ENCODE measurements at regions not wholly inside any gene's neighbourhood (a gene's known extent, or its start where the extent isn't known, plus 50 kb on each side); places are given as distances from the start of the nearest gene placed in this dataset.

DNA sequence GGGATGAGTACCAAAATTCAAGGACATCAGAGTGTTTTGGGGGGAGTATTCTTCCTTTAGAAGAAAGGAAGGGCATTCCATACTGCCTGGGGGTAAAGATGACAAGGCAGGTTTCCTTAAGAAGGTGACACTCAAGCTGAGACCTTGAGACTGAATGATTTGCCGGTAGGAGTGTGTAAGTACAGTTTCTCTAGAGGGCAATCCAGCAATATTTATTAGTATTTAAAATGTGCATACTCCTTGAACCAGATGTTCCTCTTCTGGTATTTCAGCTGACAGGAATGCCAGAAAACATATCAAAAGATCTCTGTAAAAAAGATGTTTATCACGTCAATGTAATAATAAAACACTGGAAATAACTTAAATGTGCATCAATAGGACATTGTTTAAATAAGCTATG, 106.4 kb upstream of the TMCC3 start:
- FAIRE-seq (no peak), DNase-seq (ENCODE audit: low spot score) (no peak)

DNA sequence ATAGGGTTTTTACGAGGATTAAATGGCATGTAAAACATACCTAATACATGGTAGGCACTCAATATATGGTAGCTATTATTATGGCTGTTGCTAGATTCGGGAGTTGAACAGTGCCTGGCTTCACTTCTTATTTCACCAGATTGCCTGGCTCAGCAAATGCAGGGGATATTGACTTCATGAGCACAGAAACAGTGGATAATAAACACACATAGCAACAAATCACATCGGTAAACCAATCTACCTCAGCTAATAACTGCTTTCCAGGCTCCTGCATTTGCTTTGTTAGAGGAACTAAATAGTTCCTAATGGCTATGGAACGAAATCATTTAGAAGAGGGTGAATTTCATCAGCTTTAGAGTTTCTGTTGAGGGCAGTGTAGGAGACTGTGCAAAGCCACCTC, 105.2 kb upstream of the TMCC3 start:
- DNase-seq (ENCODE audit: low spot score) (no peak), FAIRE-seq (no peak)

DNA sequence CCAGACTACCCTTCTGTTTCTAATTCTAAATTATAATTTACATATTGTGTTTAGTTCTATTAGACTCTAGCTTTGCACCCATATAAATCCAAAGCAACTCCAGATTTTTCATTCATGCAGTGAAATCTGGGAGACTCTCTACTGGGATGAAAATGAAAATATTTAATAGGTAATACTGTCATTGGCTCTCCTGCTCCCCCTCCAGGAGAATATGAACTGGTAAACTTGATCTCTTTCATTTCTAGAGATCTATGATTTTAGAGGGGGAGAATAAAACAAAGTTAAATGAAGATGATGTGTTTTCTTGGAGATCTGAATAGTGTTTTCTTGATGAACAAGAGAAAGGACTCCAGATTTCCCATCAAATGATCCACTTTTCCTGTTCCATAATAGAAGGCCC, 104.3 kb upstream of the TMCC3 start:
- FAIRE-seq (no peak), DNase-seq (ENCODE audit: low spot score) (no peak)

DNA sequence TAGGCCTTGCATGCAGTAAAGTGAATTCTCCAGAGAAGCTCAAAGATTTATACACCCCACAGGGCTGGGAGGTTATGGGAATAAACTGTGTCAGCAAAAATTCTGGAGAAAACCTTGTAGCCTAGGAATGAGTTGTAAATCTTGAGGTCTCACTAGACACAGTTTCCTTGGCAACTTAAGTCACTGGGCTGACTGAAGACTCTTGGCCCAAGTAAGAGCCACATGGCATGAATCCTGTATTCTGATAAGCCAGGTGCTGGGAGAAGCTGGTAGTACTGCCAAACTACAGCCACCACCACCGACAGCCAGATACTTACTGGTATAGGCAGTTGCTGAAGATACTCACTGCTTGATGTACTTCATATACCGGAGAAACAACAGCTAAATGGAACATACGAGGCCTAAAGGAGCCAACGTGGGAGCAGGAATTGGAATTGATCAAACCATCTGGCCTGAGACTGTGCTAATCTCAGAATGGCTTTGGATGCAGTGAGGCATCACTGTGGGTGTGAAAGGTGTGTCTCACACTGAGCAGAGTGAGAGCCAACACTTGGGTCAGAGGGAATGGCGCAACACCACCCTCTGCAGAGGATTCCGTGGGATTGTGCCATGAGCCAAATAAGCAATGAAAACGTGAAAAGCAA, 102.8 kb upstream of the TMCC3 start:
- FAIRE-seq (no peak), DNase-seq (ENCODE audit: low spot score) (no peak)

DNA sequence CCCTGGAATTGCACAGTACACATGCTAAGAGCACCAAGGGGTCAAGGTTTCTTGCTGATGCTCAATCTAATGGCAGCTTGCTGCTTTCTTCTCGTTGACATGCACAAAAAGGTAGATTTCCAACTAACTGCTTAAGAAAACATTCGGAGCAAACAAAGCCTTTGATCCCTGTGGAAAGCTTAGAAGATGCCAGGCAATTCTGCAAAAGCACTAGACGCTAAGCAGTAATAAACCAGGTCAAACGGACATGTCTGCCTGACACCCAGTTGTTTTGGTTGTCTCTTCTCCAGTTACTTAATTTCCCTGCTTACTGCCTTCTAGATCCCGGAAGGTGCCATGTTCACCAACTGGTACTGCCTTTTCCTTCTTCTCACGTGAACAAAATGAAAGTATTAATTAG, 100.5 kb upstream of the TMCC3 start:
- FAIRE-seq (no peak), DNase-seq (ENCODE audit: low spot score) (no peak)

DNA sequence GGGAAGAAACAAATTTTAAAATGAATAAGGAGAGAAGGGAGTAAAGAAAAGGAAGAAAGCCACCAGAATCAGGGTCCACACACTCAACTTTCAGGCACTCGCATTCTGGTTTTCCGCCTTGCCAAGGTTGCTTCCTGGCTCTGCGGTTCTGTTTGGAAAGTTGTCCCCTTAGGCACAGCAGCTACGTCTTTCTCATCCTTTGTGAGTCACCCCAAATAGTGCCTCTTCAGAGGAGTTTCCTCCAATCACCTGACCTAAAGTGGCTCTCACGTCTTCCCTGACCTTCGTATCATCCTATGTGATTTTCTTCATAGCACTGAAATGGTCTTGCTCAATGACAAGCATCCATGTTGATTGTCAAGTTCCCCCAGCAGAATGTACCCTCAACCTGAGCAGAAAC, 99.5 kb upstream of the TMCC3 start:
- DNase-seq (ENCODE audit: low spot score), result no peak
- FAIRE-seq, result no peak

DNA sequence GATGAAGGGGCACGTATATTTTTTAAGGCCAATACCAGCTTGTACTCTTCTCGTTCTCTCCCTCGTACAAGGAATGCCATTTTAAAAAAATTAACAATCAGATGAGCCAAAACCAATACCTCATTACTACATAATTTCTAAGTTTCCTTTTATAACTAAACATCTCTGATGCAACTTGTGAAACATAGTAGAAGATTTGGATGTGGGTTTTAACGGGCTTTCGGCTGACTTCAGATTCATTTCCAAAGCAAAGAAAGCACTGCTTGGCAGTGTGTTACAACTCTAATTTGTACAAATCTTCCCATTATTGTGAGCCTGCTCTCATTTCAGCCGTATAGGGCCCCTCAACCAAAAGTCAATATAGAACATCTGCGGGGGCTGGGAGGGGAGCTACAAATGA, 99.1 kb upstream of the TMCC3 start:
- no peak for DNase-seq (ENCODE audit: low spot score)
- FAIRE-seq, result no peak

DNA sequence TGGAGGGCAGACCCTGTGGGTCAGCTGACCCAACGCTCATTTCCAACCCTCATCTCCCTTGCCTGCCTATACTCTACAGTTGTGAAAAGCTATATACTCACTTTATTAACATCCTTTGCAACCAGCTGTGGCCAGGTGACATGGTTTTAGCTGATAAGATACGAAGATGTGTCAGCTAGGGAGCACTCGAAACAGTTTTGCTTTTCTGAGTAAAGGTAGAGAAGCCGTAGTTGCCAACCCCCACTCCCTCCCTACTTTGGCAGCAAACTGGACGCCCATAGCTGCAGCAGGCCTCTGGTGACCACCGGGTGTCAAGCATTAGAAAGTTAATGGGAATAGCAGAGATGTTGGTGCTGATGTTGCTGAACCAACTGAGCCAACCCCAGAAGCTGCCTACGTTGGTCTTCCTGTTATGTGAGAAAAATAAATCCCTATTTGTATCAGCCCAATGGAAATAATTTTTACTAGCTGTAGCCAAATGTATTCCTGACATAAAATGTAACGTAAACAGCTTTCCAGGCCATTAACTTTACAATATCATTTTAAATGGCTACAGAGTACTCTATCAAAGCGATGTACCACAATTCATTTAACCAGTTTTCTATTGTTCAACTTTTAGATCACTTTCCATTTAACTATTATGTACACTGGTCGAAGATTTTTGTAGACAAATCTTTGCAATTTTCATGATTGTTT, 98.5 kb upstream of the TMCC3 start:
- FAIRE-seq, result no peak
- DNase-seq (ENCODE audit: low spot score), result no peak

DNA sequence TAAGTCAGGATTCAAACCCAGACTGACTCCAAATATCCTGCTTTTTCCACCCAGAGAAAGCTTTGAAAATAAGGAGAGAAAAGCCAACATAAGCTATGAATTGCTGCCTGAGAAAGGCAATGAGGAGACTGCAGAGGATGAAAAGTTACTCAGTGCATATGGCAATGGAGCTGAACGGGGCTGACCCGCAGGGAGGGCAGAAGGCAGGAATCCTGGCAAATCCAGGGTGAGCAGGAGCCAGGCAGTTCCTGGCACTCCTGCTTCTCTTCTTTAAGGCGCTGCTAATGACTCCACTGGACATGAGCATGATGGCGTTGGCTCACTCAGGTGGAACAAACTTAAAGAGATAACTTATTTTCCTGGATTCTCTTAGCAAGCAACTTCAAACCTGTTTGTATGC, 95.2 kb upstream of the TMCC3 start:
- no peak for FAIRE-seq
- DNase-seq (ENCODE audit: low spot score), result no peak

DNA sequence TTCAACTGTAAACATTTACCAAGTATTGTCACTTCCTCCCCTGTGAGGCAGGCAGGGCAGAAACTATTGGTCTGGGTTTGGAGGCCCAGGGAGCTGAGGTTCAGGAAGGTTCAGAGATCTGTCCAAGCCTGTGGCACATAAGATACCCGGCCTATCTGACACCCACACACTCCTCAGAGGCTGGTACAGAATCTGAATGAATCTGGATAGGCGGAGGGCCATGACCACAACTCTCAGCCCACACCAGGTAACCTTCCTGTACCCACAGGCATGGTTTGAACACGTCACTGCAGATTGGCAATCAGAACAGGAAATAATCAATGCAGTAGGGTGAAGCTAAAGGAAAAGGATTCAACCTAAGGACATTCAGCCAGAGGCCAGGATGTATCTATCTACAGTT, 92.8 kb upstream of the TMCC3 start:
- no peak for DNase-seq (ENCODE audit: low spot score)
- FAIRE-seq, result no peak

DNA sequence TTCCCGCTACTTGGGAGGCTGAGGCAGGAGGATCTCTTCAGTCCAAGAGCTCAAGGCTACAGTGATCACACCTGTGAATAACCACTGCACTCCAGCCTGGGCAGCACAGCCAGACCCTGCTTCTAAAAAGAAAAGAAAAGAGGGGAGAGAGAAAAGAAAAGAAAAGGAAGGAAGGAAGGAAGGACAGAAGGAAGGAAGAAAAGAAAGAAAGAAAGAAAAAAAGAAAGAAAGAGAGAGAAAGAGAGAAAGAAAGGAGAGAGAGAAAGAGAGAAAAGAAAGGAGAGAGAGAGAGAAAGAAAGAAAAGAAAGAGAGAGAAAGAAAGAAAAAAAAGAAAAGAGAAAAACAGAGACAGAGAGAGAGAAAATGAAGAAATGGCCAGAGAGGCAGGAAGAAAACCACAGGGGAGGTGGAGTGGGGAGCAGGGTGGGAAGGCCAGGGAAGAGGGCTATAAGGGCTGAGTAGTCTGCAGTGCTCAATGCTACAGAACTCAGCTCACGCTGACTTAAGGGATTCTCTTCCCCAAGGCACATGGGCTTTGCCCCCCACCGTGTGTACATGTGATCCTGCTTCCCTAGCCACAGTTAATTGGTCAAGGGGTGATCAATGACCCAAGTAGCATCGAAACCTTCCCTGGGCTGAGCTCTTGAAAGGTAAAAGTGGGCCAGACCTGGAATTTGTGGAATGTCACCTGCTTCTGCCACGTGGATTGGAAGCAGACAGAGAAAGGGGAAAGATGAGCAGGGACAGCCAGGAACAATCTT, 90.4 kb upstream of the TMCC3 start:
- FAIRE-seq (no peak), DNase-seq (ENCODE audit: low spot score) (no peak)

DNA sequence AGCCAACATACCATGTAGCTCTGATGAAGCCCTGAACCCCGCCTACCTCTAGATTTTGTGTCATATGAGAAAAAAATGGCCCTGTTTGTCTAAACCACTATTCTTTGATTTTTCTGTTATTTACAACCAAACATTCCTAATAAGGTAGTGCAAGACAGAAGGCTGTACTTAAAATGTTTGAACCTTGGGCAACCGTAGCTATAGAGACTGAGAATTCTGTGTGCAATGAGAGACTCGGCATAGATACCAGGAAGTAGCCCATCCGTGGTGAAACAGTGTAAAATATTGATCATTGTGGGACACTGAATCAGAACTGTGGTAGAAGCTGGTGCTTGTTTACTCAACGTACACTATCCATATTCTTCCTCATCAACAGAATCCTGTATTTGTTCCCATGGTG, 86.5 kb upstream of the TMCC3 start:
- no peak for FAIRE-seq
- no peak for DNase-seq (ENCODE audit: low spot score)

DNA sequence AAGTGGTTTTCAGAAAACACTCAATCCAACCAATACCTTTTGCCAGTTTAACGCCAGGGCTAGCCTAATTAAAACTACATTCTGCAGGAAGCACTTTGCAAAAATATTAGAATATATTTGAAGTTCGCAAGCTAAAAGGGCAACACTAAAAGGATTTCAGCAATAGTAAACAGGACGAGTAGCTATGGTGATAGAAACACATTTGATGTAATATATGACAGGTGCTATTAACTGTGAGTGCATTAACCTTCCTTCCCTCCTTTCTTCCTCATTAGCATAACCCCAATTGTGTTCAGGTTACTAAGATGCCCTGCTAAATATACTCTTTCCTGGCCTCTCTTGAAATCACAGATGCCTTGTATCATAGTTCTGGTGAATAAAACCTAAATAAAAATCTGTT, 85.6 kb upstream of the TMCC3 start:
- no peak for FAIRE-seq
- no peak for DNase-seq (ENCODE audit: low spot score)

DNA sequence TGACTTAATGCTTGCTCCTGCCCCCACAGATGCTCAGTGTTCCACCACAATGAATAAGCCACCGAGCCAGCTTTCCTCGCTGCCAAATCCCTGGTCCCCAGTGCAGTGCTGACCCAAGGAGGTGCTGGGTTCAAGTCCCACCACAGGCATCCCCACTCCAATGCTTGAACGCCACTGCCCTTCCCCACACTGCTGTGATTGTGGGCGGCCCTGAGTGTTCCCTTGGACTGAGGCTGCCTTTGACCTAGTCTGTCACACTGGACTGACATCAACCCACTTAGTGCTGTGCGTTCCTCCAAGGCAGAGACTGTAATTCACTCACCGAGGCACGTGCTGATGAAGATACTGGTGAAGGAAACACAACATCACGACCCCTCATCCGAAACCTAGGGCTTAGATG, 83.4 kb upstream of the TMCC3 start:
- FAIRE-seq (no peak), DNase-seq (ENCODE audit: low spot score) (no peak)

DNA sequence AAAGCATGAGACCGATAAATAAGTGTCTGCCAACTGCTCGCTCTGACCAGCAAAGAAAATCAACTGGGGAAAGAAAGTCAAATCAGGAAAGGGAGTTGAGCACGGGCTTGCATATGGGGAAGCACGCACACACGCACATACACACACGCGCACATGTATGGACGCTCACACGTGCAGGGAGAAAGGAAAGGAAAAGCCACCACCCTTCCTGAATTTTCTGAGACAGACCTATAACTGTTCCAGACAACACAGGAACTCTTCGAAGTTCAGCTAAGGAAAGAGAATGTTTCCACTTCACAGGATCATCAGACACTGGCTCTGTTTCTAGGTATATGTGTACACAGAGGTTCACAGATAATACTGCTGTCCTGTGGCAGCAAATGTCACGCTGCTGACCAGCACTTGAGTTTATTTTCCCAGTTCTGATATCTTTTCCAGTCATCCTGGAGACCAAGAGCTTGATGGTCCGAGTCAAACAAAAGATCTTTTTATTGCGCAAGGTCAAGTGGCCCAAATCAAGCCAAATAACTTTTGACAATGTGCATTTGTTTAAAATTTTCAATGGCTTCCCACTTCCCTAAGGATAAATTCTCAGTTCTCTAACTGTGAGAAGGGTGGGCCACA, 82.1 kb upstream of the TMCC3 start:
- DNase-seq (ENCODE audit: low spot score) (no peak), FAIRE-seq (no peak)

DNA sequence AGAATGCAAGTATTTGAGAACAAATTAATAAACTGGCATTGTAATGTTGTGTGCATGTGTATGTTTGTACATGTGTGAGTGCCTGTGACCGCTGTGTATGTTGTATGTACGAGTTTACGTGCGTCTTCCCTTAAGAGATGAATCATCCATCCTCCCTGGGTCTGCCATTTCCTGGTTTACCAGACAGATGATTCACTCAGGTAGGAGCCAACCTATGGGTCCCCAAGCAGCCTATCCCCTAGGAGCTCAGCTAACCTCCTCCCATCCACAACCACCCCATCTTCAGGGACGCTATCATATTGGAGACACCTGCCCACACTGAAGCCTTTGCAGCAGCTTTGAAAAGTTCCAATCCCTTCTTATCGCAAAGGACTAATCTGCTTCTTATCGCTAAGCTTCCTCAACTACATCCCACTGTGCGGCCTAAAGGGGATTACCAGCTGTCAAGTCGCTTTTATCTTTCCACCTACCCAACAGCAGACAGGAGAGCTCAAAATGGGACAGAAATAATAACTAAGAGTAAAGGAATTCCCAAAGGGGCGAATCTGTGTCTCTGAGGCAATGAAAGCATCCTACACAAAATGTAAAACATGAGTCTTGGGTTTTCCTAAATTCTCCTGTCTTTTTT, 81.5 kb upstream of the TMCC3 start:
- DNase-seq (ENCODE audit: low spot score), result no peak

DNA sequence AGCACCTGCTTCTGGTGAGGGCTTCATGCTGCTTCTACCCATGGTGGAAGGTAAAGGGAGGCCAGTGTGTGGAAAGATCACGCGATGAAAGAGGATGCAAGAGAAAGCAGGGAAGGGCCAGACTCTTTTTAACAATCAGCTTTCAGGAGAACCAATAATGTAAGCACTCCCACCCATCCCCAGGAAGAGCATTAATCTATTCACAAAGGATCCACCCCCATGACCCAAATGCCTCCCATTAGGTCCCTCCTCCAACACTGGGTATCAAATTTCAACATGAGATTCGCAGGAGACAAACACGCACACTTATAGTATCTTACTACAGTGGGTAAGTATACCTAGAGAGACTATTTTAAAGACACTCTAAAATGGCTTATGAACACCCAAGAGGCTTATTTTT, 80.5 kb upstream of the TMCC3 start:
- DNase-seq (ENCODE audit: low spot score) (no peak), FAIRE-seq (no peak)

More for the DNA sequence above, 81.5 kb upstream of the TMCC3 start:
- FAIRE-seq, result no peak

DNA sequence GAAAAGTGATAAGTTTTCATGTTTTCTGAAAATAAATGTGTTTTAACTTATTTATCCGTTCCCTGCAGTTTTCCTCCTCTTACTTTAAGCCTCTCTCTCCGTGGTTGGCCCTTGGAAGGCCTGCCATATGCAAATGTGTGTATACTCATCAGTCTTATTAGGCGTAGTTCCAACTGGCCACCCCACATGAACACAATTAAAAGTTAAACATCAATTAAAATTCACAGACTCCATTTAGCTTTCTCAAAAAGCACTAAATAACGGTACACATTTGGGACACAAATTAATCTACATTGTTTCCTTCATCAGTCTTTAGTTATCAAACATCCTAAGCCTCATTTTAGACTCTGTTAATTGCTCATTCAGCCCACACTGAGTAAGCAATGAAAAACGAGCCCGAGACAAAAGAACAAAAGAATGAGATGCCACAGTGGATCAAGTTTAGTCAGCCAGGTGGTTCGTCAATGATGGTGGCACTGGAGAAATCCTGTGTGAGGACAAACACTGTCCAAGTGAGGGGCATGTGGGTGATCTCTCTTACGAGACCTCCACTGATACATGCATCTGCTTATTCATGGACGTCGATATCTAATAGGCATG, 76.0 kb upstream of the TMCC3 start:
- FAIRE-seq (no peak), DNase-seq (ENCODE audit: low spot score) (no peak)

DNA sequence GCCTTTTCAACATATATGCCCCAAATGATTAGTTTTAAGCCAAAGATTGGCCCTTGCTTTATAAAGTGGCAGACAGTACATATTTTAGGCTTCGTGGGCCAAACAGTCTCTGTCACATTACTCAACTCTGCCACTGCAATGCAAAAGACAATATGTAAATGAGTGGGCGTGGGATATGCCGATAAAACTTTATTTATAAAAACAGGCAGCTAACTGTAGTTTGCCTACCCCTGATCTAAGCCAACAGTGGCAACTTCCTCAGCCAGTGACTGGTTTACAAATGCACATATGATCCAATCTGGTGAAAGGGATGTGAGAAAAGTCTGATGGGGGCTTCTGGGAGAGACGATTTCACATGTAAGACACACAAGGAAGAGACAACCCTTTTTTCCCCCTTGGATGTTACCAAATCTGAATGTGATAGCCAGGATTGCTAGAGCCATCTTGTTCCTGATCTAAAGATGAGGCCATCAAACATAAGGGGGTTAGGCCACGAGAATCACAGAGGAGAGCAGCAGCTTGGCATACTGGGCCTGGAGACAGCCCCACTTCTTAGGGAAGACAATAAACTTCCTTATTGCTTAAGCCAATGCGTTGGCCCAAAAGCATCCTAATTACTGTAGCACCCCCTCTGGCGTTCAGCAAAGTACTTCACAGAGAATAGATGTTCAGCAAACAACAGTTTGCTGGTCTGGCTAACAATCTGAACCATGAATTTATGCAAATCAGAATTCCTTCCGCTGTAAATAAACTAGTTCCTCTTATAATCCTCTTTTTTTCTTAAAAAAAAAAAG, 75.2 kb upstream of the TMCC3 start:
- DNase-seq (ENCODE audit: low spot score) (peak; percentile 10), FAIRE-seq (no peak)

DNA sequence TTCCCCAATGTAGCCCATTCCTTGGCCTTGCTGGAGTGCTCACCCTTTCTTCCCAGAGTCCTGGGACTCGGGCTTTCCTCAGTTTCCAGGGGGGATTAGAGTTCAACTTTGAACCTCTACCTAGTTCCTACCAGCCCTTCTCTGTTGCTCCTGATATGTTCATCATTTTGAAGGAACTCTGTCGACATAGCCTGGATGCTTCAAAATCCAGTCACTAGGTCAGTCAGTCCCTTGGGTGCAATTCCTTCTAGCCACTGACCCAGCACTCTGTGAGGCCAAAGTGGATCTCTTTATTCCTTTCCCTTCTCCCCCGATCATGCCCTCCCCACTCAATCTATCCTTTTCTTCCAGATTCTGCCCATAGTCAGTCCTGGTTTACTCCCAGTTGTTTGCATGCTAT, 72.3 kb upstream of the TMCC3 start:
- FAIRE-seq, result no peak
- DNase-seq (ENCODE audit: low spot score), result no peak

DNA sequence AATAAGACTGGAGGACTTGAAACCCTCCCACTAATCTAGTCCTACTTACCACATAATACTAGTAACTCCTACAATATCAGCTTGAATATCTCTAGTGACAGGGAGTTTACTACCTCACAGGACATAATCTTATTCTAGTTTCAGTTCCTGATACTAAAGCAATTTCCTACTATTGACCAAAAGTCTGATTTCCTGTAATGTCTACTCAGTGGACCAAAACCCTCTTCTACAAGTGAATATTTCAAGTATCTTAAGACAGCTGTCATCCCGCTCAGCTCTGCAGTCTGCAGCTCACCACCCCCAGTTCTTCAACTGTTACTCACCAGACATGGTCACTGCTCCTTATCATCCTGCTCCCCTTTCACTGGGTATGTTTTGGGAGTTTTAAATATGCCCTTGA, 70.8 kb upstream of the TMCC3 start:
- FAIRE-seq (no peak), DNase-seq (ENCODE audit: low spot score) (no peak)
